Hematopoietic multipotent progenitor cell treated with erythropoietin and hydrocortisone succinate and interleukin-3 and kit ligand, for 17 days (in vitro differentiated cells): ENCODE measurements at regions not wholly inside any gene's neighbourhood (a gene's known extent, or its start where the extent isn't known, plus 50 kb on each side); places are given as distances from the start of the nearest gene placed in this dataset.
"Not testable (repeated sequence)": the region's sequence is repeated elsewhere in the genome, so short reads cannot be mapped to it uniquely, and the experiment has no call there.

ENCODE experiments used
- DNase-seq: peaks from one replicate; pipeline ENCODE4 v3.0.0-alpha.2; 2015; ENCODE audit warnings: low spot score

DNA sequence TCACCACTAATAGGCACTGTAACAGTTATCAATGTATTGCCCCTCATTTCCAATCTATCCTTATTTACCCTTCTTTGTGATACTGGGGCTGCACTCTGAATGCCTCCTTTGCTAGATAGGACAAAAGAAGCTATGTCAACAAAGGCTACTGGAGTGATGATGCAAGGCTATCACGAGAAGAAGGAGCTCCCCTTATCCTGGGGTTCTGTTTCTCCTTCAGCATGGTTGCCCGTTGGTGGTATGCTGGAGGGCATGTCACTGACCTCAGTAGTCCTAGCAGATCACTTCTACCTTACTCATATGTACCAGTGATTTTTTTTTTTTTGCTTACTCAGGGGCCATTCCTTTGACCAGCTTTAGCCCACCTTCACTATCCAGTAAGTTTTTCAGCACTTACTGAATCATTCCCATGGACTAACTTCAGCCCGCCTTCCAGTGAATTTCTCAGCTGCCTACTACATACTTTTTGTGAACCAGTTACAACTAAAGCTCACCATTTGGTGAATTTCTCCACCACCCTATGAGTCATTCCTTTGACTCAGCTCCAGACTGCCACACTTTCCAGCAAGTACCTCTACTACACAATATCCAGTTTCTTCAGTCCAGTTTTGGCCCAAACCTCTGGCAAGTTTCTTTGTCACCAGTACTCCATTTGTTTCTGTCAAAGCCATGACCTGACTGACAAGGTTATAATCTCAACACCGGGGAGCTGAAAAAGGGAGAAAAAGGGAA, 944.5 kb downstream of the KCNT2 start:
- DNase-seq = no peak

DNA sequence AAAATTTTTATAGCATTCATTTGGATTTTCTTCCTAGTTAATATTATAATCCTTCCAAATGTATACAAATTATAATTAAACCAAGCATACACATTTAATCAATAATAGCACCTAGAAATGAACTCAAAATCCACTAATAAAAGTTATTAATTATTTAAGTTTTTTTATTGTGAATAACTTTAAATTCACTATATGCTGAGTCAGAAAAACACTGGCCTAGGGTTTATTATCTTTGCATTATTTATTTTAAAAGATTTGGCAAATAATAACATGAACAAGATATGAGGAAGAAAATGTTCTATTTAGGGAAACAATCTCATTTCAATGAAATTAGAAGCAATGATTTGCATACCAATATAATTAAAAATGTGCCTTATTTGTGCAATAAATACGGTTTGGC, 951.5 kb downstream of the KCNT2 start:
- DNase-seq = no peak

DNA sequence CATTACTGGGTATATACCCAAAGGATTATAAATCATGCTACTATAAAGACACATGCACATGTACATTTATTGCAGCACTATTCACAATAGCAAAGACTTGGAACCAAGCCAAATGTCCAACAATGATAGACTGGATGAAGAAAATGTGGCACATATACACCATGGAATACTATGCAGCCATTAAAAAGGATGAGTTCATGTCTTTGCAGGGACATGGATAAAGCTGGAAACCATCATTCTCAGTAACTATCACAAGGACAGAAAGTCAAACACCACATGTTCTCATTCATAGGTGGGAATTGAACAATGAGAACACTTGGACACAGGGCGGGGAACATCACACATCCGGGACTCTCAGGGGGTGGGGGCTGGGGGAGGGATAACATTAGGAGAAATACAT, 959.4 kb downstream of the KCNT2 start:
- DNase-seq = not testable (repeated sequence)

DNA sequence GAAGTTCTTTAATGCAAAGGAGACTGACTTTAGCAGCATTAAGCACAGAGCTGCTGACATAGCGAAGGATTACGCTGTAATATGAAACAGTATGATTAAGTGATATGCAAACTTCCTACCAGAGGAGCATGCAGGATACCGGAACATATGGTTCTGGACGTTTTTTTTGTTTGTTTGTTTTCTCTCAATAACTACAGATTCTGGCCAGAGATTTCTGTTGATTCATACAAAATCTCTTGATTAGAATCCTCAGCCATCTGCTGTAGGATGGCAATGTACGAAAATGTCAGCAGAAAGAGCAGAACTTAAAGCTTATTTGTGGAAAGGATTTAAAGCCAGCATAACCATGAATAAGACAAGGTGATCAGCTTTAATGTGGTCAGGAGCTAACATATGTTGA, 970.7 kb downstream of the KCNT2 start:
- no peak for DNase-seq

DNA sequence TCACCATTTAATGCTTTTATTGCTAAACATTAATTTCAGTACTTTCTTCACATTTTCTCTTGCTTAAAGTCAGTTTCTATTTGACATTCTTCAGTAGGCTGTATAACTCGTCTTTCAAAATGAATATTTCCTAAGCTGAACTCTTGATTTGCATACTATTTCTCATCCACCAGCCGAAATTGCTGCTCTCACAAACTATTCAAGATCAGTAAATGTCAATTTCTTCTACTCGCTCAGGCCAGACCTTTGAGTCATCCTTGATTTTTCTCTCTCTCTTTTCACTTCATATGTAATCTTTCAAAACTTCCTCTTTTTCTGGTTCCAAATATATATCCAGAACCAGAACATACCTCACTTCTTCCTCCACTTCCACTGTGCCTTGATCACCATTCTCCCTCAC, 990.0 kb downstream of the KCNT2 start:
- DNase-seq = no peak

DNA sequence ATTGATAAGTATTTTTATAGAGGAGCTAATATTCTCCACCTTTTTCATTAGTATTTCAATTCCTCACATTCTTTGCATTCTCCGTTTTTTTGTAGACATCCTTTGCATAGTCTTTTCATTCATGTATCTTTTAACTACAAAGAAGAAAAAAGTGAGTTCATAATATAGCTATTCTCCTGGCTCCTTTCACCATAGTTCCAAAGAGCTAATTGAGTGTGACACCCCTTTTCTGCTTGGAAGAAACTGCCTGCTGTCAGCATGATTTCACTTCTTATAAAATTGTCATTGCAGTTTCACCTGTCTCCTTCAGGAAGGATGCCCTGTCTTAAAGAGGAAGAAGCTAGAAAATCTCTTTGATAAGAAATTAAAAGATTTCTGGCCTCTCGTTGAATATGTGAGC, 991.1 kb downstream of the KCNT2 start:
- no peak for DNase-seq

DNA sequence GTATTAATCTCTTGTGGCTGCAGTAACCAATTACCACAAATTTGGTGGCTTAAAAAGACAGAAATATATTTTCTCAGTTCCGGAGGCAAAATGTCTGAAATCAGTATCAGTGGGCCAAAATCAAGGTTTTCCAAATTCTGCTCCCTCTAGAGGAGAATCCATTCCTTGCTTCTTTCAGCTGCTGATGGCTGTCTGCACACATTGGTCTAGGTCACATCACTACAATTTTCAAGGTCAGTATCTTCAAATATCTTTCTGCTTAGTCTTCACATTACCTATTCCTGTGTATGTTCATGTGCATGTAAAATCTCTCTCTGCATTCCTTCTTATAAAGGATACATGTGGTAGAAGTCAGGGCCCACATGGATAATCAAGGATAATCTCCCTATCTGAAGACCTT, 999.4 kb downstream of the KCNT2 start:
- no peak for DNase-seq

DNA sequence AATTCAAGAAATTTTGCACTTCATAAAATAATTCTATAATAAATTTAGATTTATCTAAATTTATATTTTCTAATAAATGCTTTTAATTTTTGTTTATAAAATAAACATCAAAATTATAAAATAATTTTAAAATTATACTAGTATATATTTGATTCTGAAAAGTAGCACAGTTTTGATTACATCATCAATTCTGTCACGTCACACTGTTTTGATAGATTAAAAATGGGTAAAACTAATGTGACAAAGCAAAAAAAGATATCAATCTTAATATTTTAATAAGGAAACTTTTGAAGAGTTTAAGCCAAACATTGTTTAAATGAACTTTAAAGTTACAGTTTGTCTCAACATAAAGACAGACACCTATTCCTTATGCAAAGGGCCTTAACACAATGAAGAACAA, 1001.8 kb downstream of the KCNT2 start:
- no peak for DNase-seq

DNA sequence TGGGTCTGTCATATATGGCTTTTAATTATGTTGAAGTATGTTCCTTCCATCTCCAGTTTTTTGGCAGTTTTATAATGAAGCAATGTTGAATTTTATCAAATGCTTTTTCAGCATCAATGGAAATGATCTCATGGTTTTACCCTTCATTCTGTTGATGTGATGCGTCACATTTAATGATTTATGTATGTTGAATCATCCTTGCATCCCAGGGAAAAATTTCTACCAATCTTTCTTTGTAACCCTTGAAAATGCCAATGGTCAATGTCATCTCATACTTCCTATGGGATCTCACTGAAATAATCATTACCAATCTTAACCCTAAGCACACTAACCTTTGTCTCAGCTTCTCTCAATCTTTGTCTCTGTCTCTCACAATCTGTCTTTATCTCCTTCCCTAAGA, 1004.0 kb downstream of the KCNT2 start:
- DNase-seq = no peak

DNA sequence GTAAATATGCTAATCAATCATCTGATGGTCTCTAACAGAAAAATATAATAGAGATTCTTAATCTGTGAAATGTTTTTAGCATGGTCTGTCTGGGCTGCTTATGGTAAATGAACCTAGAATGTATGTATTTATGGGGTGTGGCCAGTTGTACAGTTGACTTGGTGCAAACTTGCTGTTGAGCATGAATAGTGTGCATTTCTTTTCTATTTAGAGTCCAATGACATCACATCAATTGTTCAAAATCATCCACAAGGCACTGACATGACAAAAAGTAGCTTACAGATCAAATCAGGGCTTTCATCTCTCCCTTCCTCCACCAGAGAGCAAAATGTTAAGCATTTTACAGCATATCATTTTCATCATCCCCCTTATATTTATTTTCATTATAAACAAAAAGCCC, 1010.3 kb downstream of the KCNT2 start:
- no peak for DNase-seq

DNA sequence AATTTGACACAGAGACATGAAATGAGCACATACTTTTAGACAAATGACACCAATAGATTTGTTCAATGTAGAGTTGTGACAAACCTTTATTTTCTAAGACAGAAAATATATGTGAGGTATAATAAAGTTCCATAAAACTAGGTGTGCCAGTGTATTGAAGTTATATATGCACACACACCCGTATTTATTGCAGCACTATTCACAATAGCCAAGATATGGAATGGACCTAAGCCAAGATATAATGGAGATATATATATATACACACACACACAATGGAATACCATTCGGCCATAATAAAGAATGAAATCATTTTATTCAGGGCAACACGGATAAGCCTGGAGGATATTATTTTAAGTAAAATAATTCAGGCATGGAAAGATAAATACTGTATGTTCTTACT, 1013.5 kb downstream of the KCNT2 start:
- no peak for DNase-seq

DNA sequence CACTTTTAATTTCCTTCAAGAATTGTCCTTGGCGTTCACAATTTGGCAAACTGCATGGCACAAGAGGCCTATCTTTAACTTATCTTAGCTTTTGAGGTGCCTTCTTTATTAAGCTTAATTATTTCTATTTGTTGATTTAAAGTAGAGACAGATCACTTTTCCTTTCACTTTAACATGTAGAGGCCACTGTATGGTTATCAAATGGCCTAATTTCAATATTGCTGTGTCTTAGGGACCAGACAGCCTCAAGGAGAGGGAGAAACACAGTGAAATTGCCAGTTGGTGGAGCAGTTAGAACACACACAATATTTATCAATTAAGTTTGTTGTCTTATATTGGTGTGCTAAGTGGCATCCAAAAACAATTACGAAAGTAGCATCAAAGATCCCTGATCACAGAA, 1013.9 kb downstream of the KCNT2 start:
- DNase-seq = no peak

DNA sequence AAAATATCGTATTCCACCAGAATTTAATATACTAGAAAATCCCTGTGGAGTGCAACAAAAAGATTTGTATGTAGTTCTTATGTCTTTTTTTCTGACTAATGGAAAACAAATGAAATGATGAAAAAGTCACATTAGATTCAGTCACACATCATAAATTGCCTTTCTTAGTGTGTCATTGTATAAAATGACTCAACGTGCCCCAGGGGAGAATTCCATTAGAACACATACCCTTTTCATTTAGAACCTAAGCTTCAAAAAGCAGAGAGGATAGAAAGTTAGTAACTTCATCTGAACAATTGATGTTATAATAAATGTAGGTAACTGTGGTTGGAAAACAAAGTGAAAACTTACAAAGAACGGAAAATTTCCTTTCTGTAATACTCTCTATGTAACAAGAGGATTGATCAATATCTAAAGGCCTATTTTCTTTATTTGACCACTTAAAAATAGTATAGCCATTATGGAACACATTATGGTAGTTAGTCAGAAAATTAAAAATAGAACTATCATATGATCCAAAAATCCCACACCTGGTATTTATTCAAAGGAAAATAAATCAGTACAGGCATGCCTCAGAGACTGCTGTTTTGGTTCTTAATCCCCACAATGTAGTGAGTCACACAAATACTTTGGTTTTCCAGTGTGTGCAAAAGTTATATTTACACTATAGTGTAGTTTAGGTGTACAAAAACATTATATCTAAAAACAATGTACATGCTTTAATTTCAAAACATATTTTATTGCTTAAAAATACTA, 1016.1 kb downstream of the KCNT2 start:
- no peak for DNase-seq

DNA sequence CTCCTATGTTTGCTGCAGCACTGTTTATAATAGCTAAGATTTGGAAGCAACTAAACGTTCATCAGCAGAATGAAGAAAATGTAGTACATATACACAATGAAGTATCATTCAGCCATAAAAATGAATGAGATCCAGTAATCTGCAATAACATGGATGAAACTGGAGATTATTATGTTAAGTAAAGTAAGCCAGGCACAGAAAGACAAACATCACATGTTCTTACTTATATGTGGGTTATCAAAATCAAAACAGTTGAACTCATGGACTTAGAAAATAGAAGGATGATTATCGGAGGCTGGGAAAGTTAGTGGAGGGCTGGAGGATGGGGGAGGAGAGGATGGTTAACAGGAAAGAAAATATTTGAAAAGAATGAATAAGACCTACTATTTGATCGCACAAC, 1017.6 kb downstream of the KCNT2 start:
- no peak for DNase-seq

DNA sequence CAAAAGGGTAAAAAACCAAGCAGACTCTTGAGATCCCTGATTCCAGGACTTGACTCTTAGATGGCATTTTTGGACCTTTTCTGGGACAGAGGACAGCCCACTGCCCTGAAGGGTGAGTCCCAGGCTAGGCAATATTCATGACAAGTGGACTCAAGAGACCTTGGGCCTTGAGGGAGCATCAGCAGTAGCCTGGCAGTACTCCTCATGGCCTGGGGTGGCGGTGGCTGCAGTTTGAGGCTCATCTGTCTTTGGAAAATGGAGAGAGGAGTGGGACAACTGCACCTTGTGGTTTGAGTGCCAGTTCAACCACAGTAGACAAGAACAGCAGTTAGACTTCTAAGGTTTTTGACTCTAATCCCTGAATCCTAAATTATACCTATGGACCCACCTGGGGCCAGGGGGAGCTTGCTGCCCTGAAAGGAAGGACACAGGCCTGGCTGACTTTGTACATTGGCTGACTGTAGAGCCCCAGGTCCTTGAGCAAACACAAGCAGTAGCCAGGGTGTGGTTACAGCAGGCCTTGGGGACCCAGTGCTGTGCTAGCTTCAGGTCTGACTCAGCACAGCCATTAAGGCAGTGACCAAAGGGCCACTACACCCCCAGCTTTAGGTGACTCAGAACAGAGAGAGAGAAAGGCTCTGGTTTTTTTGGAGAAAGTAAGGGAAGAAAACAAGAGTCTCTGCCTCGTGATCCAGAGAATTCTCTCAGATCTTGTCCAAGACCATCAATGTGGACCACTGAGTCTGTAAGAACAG, 1023.2 kb downstream of the KCNT2 start:
- DNase-seq = no peak

DNA sequence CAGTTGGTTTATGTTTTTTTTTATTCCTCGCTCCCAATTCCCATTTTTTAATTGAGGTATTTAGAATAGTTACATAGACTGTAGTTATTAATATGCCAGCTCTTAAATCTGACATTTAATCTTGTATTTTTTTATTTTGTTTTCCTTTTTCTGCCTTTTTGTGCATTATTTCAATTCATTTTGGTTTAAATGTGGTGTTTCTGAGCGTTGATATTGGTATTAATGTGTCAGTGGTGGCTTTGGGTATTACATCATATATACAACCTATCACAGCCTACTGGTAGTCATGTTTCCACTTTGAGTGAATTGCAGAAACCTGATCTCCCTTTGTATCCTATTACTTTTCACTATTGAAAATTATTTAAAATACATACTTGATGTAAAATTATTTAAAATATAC, 1027.3 kb downstream of the KCNT2 start:
- no peak for DNase-seq

DNA sequence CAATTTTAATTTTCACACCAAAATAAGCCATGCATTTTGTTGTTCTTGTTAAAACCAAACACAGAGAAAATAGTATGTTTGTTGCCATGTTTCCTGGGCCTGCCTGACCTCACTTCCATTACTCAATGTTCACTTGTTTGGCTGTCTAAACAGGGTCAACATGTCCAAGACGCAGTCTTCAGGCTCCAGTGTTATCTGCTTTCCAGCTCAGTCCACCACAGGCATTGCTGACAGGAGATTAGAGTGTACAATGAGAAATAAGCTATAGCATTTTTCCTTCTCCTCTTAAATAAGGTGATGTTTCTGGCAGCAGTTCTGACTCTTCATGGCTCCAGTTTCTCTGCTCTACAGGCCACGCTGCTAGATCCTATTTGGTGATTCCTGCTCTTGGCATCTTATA, 1030.5 kb downstream of the KCNT2 start:
- DNase-seq = no peak

DNA sequence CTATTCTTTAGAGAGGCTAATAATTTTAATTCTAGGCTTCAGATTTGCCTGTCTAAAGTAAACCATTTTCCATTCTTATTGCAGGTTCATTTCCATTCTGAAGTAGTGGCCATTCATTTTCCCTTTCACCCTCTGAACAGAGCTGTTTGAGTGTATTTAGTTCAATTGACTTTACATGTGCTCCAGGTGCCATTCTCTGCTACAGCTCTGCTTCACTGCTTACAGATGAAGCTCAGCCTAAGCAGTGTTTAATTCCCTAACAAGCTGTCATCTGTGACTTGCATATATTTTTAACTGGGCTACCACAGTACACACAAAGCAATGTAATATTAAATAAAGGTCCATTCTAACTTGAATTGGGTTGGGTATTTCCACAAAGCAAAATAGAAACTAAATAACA, 1031.6 kb downstream of the KCNT2 start:
- no peak for DNase-seq

DNA sequence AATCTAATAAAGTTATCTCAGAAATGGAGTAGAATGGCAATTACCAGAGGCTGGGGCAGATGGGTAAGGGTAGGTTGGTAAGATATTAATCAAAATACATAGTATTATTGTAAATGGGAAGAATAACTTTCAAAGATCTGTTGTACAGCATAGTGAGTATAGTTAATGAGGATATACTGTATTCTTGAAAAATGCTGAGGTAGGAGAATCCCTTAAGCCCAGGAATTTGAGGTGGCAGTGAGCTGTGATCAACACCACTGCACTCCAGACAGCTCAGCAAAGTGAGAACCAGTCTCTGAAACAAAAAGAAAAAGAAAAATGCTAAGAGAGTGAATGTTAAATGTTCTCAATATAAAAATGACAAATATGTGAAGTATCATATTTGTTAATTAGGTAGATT, 1033.7 kb downstream of the KCNT2 start:
- DNase-seq = no peak

DNA sequence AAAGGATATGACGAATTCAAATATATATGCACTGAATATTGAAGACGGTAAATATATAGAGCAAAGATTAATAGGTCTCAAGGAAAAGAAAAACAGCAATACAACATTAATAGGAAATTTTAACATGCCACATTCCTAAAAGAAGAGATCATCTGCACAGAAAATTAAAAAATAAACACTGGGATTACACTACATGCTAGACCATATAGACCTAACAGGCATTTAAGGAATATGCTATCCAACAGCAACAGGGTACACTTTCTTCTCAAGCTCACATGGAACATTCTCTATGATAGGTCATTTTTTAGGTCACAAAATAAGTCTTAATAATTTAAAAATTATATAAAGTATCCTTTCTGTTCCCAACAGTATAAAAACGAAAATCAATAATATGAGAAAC, 1038.3 kb downstream of the KCNT2 start:
- DNase-seq = no peak

DNA sequence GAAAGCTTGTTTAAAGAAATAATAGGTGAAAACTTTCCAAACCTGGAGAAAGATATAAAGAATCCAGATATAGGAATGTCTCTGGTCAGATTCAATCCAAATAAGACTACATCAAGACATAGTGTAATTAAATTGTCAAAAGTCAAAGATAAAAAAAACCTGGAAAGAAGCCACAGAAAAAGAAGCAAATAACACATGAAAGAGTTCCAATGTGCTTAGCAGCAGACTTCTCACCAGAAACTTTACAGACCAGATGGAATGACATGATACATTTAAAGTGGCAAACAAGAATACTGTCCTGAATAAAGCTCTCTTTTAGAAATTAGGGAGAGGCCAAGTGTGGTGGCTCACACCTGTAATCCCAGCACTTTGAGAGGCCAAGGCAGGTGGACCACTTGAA, 1039.9 kb downstream of the KCNT2 start:
- no peak for DNase-seq

DNA sequence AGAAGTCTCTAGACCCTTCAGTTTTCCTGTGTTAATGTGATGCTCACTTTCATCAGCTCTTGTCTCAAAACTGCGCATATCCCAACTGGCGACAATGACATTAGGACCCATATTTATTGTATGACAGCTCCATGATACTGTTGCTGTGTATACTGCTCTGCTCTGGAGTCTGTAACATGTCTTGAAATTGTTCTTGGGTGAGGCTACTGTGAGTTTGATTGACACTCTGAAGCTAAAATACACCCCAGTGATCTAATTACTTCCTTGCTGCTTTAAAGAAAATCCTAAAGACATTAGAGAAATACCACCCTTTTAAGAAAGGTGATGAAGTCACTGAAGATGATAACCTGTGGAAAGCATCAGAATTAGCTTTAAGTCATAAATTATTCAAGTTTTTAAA, 1046.2 kb downstream of the KCNT2 start:
- no peak for DNase-seq
